NCI-H2107 treated with DMSO at 0.1 percent for 48 hours (cell line): ENCODE measurements at regions not wholly inside any gene's neighbourhood (a gene's known extent, or its start where the extent isn't known, plus 50 kb on each side); places are given as distances from the start of the nearest gene placed in this dataset.

Experiments used
- DNase-seq: peaks from one replicate; lab custom pipeline; 2025; ENCODE audit not compliant: unreplicated experiment; lab: John Stamatoyannopoulos, UW

DNA sequence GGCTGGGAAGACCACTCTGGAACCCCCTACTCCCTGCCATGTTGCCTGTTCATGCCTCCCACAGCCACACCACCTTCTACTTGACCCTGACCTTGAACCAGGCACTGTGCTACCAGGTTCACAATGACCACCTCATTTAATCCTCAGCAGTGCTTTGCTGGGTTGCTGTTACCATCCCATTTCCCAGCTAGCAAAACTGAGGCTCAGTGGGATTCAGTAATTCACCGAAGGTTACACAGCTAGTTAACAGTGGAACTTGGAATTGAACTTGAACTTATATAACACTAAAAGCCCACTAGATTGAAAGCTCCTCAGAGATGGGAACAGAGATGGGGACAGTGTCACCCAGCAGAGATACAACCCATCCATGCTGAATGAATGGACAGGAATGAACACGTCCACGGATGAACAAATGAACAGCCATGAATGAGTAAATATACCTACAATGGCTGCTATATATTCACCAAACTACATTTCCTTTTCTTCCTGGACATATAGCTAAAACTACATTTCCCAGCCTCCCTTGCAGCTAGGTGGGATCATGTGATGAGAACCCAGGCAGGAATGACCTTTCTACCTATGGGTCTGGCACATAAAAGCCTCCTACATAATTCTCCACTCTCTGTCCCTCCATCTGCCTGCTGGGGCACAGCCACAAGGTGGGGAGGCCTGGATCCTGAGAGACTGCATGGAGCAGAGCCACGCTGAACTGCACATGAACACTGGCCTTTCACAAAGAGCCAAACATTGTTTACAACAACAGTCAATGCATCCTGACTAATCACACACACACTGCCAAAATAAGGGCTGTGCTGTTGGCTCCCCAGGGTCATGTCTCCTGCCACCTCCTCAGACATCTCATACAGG lies 94.8 kb downstream of the RMI2 start:
- no peak for DNase-seq

DNA sequence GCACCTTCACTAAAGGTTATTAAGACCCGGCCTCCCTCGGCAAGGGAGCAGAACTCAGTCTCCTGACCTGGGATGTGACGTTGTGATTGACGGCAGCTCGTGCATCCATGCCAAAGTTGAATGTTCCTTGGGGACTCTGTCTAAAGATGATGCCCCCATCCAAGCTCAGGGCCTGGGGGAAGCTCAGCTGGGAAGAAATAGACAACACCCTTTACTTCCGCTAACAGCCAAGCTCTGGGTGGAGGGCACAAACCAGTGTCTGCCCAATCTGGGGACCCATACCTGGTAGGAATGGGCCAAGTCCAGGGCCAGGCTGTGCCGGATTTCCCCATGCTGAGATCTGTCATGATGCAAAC lies 95.4 kb downstream of the RMI2 start:
- DNase-seq, result no peak

DNA sequence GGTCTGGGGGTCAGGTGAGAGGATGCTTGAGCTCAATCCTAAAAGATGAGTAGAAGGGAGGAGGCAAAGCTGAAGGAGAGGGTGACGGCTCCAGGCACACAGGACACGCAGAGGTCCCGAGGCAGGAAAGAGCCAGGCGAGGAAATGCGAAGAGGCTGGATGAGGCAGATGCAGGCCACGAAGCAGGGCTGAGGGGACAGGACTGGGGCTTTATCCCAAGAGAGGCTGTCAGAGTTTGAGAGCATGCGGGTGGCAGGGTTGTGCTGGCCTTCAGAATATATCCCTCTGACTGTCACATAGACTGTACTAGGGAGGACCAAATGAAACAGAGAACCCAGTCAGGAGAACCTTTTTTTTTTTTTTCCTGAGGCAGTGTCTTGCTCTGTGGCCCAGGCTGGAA lies 100.2 kb downstream of the RMI2 start:
- DNase-seq, result no peak

GRCh38 chr16:11446566-11447119 lies 101.4 kb downstream of the RMI2 start:
- peak; percentile 82 for DNase-seq

DNA sequence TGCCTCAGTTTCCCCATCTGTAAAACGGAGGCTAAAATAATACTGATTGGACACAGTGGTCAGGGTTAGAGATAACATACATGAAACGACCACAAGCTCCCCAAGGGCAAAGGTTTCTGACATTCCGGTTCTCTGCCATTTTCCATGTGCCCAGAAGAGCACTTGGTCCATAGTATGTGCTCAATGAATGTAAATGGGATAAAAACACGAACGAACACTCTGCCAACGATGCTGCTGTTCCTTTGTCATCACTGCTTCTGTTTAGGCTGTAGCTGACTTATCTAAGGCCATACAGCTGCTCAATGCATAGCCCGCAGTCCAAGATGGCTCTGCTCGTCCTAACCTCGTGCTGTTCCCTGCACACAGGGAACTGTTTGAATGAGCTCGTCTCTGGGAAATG lies 102.0 kb downstream of the RMI2 start:
- DNase-seq, result no peak

DNA sequence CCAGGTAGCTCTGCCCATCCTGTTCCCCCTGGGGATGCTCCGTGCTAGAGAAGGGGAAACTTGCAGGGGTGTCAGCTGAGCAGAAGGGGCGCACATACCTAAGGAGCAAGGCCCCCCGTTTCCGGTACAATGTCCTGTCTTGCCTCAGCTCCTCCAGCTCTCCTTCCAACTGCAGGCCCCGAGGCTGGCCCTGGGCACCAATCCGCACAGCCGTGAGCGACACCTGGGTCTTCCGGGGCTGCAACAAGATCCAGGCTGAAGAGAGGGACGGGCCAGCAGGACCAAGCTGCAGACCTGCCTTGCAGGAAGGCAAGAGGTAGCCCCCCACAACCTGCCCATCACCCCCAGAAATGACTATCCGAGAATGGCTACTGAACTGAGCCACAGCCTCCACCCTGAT lies 102.6 kb downstream of the RMI2 start:
- DNase-seq, result no peak

DNA sequence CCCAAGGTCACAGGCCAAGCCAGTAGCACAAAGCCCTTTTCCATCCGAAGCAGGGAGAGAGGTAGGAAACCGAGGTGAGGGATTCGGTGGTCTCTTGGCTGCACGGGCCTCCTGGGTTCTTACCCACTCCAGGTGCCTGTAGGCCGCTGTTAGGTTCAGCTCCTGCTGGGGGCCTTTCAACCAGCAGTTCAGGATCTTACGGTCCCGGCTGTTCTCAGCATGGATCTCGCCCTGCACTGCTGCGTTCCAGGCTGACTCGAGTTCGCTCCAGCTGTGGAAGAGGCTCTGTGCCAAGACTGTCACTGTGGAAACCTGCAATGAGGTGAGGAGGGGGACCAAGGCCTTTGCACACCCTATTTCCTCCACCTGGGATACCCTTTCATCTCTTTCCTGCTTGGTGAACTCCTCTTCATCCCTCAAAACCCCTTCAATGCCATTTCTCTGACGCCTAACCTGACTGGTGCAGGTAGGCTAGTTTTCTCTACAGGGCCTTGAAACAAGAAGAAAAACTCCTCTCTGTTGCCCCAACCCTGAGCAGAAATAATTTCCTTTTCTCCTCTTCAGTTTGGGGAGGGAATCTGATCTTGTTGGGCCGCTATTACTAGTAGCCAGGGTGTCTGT lies 103.6 kb downstream of the RMI2 start:
- DNase-seq, result no peak

GRCh38 chr16:11449716-11450115 lies 104.5 kb downstream of the RMI2 start:
- DNase-seq, result no peak

DNA sequence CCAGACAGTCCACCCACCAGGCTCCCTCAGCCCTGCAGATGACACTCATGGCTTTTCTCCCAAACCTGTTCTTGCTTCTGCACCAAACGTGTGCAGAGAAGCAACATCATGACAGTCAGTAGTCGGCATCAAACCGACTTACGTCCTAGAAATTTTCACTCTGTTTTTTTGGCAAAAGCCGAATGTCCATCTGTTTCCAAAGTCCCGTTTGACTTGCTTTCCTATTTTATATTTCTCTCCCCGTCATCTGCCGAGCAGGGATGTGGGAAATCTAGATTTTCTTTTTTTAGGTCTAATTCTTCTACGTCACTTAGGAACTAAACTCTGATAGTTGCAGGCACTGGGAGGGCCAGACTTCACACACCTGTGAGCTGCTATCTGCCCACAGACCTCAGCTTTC lies 104.9 kb downstream of the RMI2 start:
- no peak for DNase-seq

- DNase-seq, result no peak
Observed at GRCh38 chr16:11452298-11452697, 107.0 kb downstream of the RMI2 start.

DNA sequence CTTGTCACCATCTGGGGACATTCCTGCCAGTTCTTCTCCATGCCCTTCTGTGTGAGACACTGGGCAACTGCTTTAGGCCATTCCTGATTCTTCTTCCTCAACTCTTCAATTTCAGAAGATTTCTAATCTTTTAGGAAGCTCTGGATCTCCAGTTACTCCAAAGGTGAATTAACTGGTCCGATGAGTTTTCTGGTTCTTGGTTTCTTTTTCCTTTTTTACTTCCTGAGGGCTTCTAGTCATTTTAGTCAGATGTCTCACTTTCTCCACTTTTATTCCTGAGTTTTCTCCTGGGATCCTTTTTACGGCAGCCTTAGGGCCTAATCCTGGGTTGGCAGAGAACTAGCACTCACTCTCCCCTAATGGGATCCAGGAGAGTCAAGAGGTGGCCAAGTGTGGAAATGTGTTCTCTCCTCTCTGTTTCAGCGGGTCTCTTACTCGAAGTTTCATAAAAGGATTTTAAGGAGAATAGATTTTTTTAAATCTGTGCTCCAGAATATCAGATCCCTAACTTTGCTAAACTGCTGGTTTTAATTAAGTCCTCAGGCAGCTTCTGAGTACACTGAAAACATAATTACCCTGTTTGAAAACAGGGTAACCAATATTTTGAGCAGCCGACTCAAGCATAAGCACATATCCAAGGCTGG lies 107.6 kb downstream of the RMI2 start:
- DNase-seq, result no peak

- no peak for DNase-seq
Observed at GRCh38 chr16:11456741-11457140, 111.5 kb downstream of the RMI2 start.

DNA sequence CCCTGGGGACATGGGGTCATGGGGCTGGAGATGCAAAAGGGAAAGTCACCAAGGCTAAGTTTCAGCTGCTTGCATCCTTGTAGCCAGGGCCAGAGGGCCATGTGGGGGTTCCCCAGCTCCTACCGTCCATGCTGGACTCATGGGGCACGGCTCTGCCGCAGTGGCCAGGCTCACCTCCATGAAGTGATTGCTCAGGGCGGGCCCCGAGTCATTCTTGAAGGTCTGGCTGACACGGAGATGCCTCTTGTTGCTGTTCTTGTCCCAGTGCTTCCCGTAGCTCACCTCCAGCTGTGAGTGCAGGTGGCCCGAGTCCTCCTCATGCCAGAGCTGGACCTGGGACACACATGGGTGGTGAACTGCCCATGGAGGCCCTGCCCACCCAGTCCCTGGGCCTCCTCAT lies 114.5 kb downstream of the RMI2 start:
- DNase-seq, result no peak

- no peak for DNase-seq
Observed at GRCh38 chr16:11460820-11461594, 115.7 kb downstream of the RMI2 start.

- DNase-seq, result no peak
Observed at GRCh38 chr16:11461595-11461990, 116.3 kb downstream of the RMI2 start.

DNA sequence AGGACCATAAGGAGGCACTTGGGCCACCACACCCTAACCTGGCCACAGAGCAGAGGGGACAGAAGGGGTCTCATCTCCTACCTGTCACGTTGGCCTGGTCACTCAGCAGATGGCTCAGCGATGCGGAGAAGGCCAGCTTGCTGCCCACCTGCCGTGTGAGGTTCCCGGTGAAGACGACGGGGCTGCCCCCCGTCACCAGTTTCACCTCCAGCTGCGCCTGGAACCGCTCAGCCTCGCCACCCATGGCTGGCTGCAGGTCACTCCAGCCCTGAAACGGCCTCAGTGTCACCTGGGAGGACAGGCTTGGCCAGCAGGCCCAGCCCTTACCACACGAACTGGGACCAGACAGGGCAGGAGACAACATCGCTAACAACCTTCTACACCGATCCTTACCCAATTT lies 116.8 kb downstream of the RMI2 start:
- DNase-seq, result no peak

GRCh38 chr16:11462861-11463260 lies 117.6 kb downstream of the RMI2 start:
- no peak for DNase-seq

DNA sequence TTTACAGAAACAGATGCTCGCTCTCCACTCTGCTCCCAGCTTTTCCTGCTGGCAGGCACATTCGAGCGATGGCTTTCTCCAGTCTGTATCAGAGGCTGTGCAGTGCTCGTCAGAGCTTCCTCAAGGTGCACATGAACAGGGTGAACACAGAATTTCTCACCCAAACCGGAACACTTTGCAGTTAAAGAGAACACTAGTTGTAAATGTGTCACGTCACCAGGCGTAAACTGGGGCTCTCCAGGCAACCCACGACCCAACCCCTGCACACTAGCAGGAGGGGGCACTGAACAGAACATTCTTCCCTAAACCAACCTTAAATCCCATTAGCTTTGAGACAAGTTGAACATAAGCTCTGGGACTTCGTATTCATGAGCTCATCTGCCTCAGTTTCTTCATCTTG lies 119.0 kb downstream of the RMI2 start:
- no peak for DNase-seq

- DNase-seq, result no peak
Observed at GRCh38 chr16:11465675-11466074, 120.4 kb downstream of the RMI2 start.

- no peak for DNase-seq
Observed at GRCh38 chr16:11470676-11471415, 115.9 kb downstream of the LITAF start.

- no peak for DNase-seq
Observed at GRCh38 chr16:11471548-11471947, 115.2 kb downstream of the LITAF start.
